CD4-positive, alpha-beta T cell treated with Interleukin-6 for 4 hours (primary cell): ENCODE measurements at regions not wholly inside any gene's neighbourhood (a gene's known extent, or its start where the extent isn't known, plus 50 kb on each side); places are given as distances from the start of the nearest gene placed in this dataset.

Experiments used
- DNase-seq: peaks from one replicate; pipeline ENCODE4 v3.0.0-alpha.2; 2020; ENCODE audit warnings: mixed read lengths

DNA sequence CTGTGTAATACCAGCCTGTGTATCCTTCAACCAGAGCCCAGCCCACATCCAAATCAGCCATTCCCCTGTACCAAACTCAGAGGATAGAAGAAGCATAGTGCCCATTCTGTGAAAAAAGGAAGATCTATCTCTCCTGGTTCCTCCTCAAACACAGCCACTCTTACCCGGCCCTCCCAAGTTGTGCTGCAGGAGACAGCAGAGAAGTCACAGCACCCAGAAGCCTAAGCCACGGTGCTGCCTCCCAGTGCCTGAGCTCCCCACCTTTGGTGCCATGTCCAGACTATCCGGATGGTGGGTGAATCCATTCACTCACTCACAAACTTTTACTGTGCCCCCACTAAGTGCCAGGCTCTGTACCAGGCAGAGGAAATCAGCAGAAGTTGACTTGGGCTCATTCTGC is 166.0 kb upstream of the ZMIZ1 start:
- DNase-seq = no peak

DNA sequence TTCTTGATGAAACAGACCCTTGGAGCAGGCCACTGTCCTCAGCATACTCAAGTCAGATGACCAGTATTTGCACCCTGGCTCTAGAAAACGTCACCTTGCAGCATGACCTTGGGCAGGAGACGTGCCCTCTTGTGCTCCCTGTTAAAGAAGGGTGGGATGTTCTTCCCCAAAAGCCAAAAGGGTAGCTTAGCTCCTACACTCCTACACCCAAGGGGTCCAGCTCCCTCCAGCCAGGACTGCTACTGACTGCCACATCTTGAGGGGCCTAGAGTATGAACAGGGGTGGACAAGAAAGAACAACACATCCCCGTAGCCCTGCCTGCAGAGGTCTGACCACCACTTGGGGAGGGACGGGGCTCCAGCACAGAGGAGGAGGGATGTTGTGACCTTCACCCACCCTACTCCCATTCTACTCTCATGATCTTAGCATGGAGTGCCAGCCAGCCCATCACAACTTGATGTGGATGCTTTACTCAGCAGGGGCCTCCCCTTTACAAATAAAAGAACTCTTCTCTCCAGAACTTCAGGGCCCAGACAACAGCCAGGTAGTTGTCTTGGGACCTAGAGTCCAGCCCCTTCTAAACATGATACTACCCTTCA is 165.3 kb upstream of the ZMIZ1 start:
- DNase-seq = no peak

- no peak for DNase-seq
Measured at GRCh38 chr10:78904196-78904595, 164.6 kb upstream of the ZMIZ1 start.

GRCh38 chr10:78905015-78905956 is 163.5 kb upstream of the ZMIZ1 start:
- DNase-seq = no peak

- DNase-seq = no peak
Measured at GRCh38 chr10:78905957-78906308, 162.8 kb upstream of the ZMIZ1 start.

DNA sequence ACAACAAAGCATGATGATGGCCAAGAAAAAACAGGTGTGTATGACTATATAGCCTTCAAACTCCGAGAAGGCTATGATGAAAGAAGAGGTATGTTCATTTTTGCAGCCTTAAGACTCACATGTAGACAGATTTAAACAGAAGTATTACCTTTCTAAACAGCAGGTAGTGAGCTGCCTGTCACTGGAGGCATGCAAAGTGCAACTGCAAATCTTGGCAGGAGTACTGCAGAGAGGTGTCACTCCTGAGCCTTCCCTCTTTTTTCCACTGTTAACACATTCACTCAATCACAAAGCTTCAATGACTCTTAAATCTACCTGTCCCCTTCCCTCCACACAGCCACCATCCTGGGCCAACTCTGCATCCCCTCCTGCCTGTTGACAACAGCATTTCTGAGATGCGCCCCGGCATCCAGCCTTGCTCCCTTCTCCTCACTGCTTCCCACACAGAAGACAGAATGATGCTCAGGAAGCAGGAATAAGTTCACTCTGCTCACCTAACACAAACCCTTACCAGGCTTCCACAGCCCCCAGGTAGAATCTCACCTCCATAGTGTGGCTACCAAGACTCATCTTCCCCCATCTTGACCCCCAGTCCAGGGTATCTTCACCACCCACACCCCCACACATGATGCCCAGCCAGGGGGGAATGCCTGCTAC is 161.9 kb upstream of the ZMIZ1 start:
- no peak for DNase-seq

GRCh38 chr10:78907551-78908211 is 161.1 kb upstream of the ZMIZ1 start:
- DNase-seq = no peak

GRCh38 chr10:78909221-78909620 is 159.5 kb upstream of the ZMIZ1 start:
- no peak for DNase-seq

DNA sequence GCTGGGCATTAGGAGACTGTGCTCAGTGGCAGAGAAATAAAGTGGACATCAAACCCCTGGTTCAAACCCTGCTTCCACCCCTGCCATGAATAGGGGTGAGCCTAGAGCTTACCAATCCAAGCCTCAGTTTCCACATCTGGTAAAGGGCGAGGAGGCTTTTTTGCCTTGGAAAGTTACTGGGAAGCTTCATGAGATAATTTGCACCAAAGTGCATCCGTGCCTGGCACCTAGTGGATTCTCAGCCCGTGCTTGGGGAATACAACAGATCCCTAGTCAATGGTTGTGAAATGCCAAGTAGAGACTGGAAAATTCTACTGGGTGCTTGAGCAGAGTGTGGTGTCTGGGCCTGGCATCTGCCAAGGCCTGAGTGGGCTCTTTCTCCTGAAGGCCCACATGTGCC is 158.7 kb upstream of the ZMIZ1 start:
- no peak for DNase-seq

DNA sequence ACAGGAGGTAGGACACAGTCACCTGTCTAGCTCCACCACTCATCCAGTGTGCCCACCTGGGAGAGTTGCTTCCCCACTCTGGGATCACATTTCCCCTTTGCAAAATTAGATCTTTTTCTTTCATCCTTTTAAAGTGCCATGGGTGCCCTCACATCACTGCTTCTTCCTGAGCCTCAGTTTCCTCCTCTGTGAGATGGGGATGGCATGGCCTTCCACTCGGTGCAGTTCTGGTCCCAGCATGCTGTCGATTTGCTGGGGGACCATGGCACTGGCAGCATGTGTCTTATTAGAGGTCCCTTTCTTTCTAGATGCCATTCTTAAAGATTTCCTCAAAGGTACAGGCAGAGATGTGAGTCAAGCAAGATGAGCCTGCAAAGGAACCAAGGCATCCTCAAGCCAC is 158.3 kb upstream of the ZMIZ1 start:
- DNase-seq = no peak

- no peak for DNase-seq
Measured at GRCh38 chr10:78910886-78911285, 157.9 kb upstream of the ZMIZ1 start.

DNA sequence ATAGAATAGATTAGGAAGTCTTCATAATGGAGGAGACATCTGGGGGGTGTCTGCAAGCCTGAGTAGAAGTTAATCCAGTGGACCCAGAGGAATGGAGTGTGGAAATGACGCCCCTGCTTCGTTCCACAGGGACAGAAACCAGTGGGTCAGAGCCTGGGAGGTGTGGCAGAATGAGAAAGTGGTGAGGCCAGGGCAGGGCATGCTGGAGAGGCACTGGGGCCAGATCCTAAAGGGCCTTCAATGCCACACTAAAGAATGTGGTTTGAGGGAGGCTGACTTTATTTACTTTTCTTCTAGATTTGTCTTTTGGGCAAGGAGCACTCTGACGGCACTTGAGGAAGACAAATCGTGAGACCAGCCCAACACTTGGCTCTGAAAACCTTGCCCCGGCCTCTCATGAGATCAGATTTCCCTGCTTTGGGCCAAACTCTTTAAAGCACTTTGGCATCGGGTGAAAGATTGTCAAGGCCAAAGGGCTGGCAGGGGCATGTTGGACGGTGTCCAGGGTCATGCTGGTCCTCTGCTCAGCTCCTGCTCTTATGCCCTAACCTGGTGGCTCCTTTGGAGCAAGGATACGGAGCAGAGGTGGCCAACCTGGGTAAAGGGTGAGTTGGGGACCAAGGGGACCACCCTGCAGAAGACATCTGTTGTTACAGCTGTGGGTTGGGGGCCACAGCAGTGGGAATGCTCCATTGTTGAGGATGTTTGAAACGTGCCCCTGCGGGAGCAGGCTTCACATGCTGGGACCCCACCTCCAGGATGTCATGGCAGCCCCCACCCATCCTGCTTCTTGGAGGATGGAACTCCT is 157.0 kb upstream of the ZMIZ1 start:
- no peak for DNase-seq

GRCh38 chr10:78912361-78913218 is 156.2 kb upstream of the ZMIZ1 start:
- DNase-seq = no peak

DNA sequence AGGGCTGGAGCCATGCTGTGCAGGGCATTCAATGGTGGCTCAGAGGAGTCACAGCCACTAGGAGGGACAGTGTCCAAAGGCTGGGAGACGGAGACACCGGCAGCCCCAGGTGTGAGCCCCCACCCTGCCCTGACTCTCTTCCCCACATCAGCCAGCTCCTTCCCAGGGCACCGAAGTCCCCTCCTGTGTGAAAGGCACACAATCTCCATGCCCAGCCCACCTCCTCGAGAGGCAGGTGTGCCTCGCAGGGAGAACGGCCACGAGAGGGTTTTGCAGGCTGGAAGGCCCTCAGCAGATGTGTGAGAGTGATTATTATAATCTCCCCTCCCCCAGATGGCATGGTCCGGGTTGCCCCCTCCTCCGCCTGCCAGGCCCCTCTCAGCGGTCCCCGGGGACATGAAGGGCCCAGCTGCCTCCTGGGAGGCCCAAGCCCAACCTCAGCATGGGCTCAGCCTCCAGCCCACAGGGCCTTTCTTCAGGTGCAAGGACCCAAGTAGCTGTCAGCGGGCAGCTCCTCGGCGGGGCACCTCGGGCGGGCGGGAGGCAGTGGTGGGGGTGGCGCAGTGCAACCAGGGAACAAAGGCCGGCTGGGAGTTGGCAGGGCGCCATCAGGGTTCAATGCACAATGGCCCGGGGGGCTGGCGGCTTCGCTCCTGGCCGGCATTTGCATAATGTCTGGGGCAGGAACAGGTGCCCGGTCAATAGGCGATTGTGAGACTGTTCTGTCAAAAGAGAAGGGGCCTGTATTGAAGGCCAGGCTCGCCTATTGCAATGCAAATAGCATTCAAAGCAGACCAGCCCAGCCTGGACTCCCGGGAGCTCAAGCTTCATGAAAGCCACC is 155.3 kb upstream of the ZMIZ1 start:
- no peak for DNase-seq

DNA sequence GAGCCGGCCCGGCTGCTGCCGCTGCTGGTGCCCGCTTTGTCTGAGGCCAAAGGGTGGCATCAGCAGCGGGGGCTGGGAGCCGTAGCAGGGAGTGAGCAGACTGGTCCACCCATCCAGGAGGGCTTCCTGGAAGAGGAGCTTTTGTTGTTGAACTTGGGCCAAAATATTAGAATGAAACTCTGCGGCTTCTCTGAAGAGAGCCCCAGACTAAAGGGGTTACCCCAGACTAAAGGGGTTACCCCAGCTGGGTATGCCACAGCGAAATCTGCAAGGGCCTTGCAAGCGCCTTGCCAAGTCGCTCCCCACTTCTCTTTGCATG is 154.7 kb upstream of the ZMIZ1 start:
- DNase-seq = no peak

GRCh38 chr10:78914502-78915189 is 154.1 kb upstream of the ZMIZ1 start:
- no peak for DNase-seq

DNA sequence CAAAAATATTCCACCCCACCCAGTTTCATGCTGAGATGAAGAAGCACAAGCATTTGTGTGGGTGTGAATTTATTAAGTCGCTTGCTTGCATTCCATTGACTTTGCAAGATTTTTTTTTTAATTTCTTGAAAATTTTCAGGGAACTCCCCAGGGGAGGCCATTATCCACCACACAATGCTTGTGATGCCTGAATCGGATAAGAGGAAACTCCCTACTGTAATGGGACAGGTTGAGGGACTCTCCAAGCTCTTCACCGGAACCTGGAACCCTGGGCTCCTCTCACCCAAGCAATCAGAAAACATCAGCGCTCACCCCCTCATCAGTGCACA is 153.6 kb upstream of the ZMIZ1 start:
- DNase-seq = no peak

DNA sequence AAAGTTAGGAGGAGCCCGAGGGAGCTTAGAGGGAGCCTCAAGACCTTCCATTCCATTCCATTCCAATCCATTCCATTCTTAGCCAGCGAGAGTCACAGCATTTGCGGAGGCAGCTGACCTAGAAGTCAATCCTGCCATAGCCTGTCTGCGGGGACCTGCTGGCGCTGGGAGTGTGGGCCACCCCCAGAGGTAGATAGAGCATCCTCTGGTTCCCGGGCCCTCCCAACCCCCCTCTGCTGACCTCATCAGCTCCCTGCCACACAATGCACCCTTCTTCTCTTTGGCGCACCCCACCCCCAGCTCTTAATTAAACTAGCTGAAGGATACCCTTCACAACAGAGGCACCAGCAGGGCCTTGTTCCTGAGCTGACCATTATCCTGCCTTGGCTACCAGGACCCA is 152.5 kb upstream of the ZMIZ1 start:
- DNase-seq = no peak

DNA sequence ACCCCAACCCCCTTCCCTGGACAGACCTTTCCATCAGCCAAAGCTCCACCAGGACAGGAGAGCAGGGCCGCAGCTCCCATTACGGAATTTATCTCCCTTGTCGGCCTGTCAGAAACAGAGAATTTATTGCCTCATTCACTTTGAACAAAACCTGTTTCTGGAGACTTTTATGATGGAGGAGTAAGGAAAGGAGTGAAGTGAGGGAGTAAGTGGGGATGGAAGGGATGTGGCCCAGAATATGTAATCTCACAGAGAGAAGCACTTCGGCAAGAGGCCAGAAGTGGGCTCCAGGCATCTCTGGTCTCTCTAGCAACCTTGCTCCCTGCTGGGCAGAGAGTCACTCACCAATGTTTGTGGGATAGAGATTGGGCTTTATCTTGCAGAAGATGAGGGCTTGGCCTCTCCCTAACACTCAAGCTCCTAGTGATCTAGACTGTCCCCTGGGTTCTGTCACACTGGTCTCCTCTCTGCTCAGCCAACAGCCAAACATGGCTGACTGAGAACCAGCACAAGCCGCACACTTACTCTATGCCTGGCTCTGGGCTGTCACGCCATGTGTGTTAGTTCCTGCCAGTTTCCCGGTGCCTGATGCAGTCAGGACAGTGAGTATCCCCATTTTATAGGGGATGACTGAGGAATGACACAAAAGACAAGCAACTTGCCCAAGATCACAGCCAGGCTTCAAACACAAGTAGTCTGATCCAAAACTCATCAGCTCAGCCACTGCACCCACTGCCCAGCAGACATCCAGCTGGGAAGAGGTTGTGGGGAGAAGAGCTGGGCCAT is 149.4 kb upstream of the ZMIZ1 start:
- DNase-seq = no peak

GRCh38 chr10:78920011-78920410 is 148.8 kb upstream of the ZMIZ1 start:
- no peak for DNase-seq
